NCI-H1048 (cell line): ENCODE measurements at regions not wholly inside any gene's neighbourhood (a gene's known extent, or its start where the extent isn't known, plus 50 kb on each side); places are given as distances from the start of the nearest gene placed in this dataset.

Source experiments
- DNase-seq: peaks from one replicate; lab custom pipeline; 2025; lab: John Stamatoyannopoulos, UW

- DNase-seq = no peak
Measured at GRCh38 chr9:20117482-20117881, 328.6 kb upstream of the SLC24A2 start.

- DNase-seq = no peak
Measured at GRCh38 chr9:20114974-20115373, 326.1 kb upstream of the SLC24A2 start.

GRCh38 chr9:20112205-20112783, 323.5 kb upstream of the SLC24A2 start:
- DNase-seq = no peak

GRCh38 chr9:20111173-20111843, 322.5 kb upstream of the SLC24A2 start:
- no peak for DNase-seq

GRCh38 chr9:20095430-20096092, 306.7 kb upstream of the SLC24A2 start:
- no peak for DNase-seq

GRCh38 chr9:20092561-20092960, 303.7 kb upstream of the SLC24A2 start:
- no peak for DNase-seq

- DNase-seq = no peak
Measured at GRCh38 chr9:20087481-20087880, 298.6 kb upstream of the SLC24A2 start.

- no peak for DNase-seq
Measured at GRCh38 chr9:20085842-20086241, 297.0 kb upstream of the SLC24A2 start.

- no peak for DNase-seq
Measured at GRCh38 chr9:20084125-20084524, 295.3 kb upstream of the SLC24A2 start.

GRCh38 chr9:20083390-20083789, 294.6 kb upstream of the SLC24A2 start:
- DNase-seq = no peak

GRCh38 chr9:20082831-20083230, 294.0 kb upstream of the SLC24A2 start:
- DNase-seq = no peak

- DNase-seq = no peak
Measured at GRCh38 chr9:20082406-20082805, 293.6 kb upstream of the SLC24A2 start.

- no peak for DNase-seq
Measured at GRCh38 chr9:20078246-20078645, 289.4 kb upstream of the SLC24A2 start.

- no peak for DNase-seq
Measured at GRCh38 chr9:20074291-20074690, 285.5 kb upstream of the SLC24A2 start.

GRCh38 chr9:20070336-20070735, 281.5 kb upstream of the SLC24A2 start:
- DNase-seq = no peak

GRCh38 chr9:20065796-20066700, 277.2 kb upstream of the SLC24A2 start:
- no peak for DNase-seq

GRCh38 chr9:20065046-20065445, 276.2 kb upstream of the SLC24A2 start:
- no peak for DNase-seq

GRCh38 chr9:20054734-20055133, 265.9 kb upstream of the SLC24A2 start:
- DNase-seq = no peak

GRCh38 chr9:20048985-20049384, 260.1 kb upstream of the SLC24A2 start:
- DNase-seq = no peak

GRCh38 chr9:20048437-20048836, 259.6 kb upstream of the SLC24A2 start:
- DNase-seq = no peak

GRCh38 chr9:20044686-20045085, 255.8 kb upstream of the SLC24A2 start:
- DNase-seq = no peak

GRCh38 chr9:20043461-20043860, 254.6 kb upstream of the SLC24A2 start:
- DNase-seq = no peak
